ENCODE measurements at regions not wholly inside any gene's neighbourhood (a gene's known extent, or its start where the extent isn't known, plus 50 kb on each side); places are given as distances from the start of the nearest gene placed in this dataset.

DNA sequence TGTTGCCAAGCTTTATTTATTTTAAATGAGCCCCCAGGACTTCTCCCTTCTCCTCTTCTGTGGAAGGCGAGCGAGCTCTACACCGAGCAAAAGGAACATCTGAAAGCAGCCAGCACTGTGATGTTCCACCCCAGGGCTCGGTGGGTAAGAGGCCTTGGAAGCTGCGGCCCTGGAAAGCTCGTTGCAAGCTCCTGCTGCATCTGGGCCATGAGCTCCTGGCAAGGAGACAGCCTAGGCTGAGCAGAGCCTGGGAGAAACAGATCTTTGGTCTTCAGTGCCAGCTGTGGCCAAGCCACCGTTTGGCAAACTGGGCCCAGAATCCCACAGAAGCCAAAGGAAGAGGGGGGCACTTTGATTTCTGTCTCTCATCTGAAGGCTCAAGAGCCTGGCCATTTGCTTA, 114.1 kb downstream of the ENGASE start:
- Histone ChIP-seq H3K4me1 (ENCODE audit: insufficient read depth, low read length) (peaks cover 16% of the 10 kb centered on the region), H3K9ac (ENCODE audit: low read depth, low read length) (no peak overlapping the region), H3K9me3 (ENCODE audit: control insufficient read depth, insufficient read depth, low read length) (no peaks in the 10 kb centered on the region), H3K36me3 (ENCODE audit: insufficient read depth, low read length) (no peaks in the 10 kb centered on the region)

DNA sequence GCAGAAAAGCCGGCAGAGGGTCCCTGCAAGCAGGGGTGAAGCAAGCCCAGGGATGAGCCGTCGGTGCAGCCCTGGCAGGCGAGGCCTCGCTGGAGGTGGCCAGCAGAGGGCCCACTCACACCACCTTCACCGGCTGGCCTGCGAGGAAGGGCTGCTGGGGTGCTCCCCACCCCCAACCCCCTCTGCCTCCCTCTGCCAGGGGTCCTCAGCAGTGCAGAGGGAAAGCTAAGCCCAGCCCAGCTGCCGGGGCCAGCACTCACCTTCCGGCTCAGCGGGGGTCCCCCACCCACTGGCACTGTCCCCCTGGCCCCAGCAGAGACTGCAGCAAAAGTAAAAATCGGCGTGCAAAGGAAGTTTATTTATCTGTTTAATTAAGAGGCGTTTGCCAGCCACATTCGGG, 113.4 kb downstream of the ENGASE start:
- Histone ChIP-seq H3K36me3 (ENCODE audit: insufficient read depth, low read length) (no peaks in the 10 kb centered on the region), H3K9ac (ENCODE audit: low read depth, low read length) (no peak overlapping the region), H3K4me1 (ENCODE audit: insufficient read depth, low read length) (peaks cover 10% of the 10 kb centered on the region), H3K9me3 (ENCODE audit: control insufficient read depth, insufficient read depth, low read length) (no peaks in the 10 kb centered on the region)

DNA sequence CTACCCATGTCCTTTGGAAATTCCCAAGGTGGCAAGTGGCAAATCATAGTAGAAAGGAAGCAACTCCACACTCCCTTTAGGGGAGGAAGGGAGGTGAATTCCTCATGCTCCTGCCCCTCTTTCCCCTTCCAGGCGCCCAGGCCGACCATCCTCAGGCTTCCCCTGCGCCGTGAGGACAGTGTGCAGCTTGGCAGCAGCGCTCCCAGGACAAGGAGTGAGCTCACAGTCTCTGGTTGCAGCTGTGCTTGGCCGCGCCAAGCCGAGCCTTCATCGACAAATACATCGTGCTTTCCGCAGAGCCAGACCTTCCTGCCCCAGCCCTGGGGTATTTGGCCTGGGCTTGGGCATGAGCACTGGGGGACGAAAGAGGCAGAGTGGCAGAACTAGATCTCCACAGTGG, 112.6 kb downstream of the ENGASE start:
- no peaks in the 10 kb centered on the region for H3K36me3 ChIP-seq (ENCODE audit: insufficient read depth, low read length)
- no peak overlapping the region for H3K9ac ChIP-seq (ENCODE audit: low read depth, low read length)
- no peaks in the 10 kb centered on the region for H3K9me3 ChIP-seq (ENCODE audit: control insufficient read depth, insufficient read depth, low read length)
- peaks cover 9% of the 10 kb centered on the region for H3K4me1 ChIP-seq (ENCODE audit: insufficient read depth, low read length)

DNA sequence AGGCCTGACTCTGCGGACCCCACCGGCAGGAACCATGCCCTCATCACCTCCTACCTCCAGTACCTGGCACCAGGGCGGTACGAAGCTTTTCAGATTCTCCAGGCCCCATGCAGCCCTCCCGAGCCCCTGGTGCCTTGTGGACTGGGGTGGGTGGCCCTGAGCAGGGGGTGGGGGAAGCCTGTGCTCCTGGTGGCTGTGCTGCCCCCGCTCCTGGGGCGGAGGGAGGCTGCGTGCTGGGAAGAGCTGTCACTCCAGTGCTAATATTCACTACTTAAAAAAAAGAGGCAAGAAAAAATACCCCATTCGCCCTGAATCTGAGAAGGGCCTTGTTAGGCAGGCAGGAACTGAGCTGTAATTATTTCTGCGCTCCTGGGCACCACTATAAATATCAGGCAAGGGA, 111.8 kb downstream of the ENGASE start:
- Histone ChIP-seq H3K4me1 (ENCODE audit: insufficient read depth, low read length) (0 out of 2 replicates have a peak, but pooled peaks cover 6% of the 10 kb centered on the region), H3K9me3 (ENCODE audit: control insufficient read depth, insufficient read depth, low read length) (no peaks in the 10 kb centered on the region), H3K36me3 (ENCODE audit: insufficient read depth, low read length) (no peaks in the 10 kb centered on the region), H3K9ac (ENCODE audit: low read depth, low read length) (no peak overlapping the region)

DNA sequence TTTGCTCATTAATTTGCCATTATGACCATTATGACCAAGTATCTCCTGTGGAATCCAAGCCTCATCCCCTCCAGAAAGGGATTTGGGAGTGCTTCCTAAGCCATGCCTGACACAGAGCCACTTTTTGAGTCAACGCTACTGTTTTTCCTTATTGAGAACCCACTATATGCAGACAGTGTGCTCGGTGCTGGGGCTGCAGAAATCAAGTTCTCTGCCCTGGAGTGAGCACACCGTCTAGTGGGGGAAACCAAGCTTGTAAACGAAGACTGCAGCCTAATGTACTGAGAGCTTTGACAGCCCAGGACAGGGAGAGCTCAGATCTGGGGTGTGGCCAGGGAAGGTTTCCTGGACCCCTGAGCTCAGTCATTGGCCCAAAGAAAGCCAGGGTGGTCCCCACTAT, 111.0 kb downstream of the ENGASE start:
- Histone ChIP-seq H3K4me1 (ENCODE audit: insufficient read depth, low read length) (0 out of 2 replicates have a peak, but pooled peaks cover 2% of the 10 kb centered on the region), H3K9me3 (ENCODE audit: control insufficient read depth, insufficient read depth, low read length) (no peaks in the 10 kb centered on the region), H3K36me3 (ENCODE audit: insufficient read depth, low read length) (no peaks in the 10 kb centered on the region), H3K9ac (ENCODE audit: low read depth, low read length) (no peak overlapping the region)

DNA sequence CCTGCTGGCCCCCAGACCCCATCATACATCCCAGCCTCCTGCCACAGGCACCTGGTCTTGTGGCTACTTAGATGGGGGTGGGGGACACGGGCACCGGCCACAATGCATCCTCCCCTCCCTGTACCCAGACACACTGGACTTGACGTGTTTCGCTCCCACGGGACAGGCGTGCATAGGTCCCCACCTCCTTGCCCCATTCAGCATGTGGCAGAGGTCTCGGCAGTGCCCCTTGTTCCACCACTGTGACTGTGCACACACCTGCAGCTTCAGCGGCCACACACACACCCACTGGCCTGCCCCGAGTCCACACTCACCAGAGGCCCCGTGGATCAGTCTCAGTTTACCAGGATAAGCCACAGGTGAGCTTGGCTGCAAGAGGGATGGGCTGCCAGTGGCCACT, 109.6 kb downstream of the ENGASE start:
- peak overlapping the region; percentile 59 for H3K9ac ChIP-seq (ENCODE audit: low read depth, low read length)
- H3K9me3 ChIP-seq (ENCODE audit: control insufficient read depth, insufficient read depth, low read length) = no peaks in the 10 kb centered on the region
- H3K36me3 ChIP-seq (ENCODE audit: insufficient read depth, low read length) = no peaks in the 10 kb centered on the region

DNA sequence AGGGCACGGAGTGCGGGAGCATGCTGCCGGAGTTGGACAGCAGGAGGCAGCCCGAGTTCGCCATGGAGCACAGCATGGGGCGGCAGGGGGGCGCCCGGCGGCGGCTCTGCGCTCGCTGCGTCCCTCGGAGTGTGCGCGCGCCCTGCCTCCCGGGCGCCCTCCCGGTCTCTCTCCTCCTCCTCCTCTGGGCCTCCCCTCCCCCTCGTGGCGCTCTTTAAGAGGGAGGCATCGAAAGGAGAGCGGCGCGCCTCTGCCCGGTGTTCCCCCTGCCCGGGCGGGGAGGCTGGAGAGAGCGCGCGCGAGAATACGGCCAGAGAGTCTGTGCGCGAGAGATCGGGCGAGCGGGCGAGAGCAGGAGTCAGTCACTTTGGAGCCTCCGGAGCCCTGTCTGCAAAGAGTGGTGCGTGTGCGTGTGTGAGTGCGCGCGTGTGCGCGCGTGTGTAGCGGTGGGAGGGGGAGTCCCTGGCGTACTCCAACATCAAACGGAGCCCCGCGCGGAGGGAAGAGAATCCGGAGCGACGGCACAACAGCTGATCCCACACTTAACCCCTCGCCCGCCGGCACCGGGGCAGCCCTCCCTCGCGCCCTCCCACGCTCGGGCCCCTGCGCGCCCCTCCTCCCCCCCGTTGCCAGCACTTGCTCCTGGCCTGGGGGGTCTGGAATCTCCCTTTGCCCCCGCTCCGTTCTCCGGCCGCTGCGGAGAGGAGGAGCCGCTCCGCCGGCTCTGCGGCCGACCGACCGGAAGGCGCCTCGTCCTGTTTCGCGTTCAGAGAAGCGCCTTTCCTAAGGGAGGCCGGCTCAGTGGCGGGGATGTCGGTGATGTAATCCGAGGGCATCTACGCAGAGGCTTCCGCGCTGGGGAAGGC, 108.9 kb downstream of the ENGASE start:
- Histone ChIP-seq H3K4me1 (ENCODE audit: insufficient read depth, low read length) (0 out of 2 replicates have a peak, but pooled peaks cover 2% of the 10 kb centered on the region), H3K9ac (ENCODE audit: low read depth, low read length) (peak overlapping the region; percentile 59), H3K9me3 (ENCODE audit: control insufficient read depth, insufficient read depth, low read length) (no peaks in the 10 kb centered on the region), H3K36me3 (ENCODE audit: insufficient read depth, low read length) (no peaks in the 10 kb centered on the region)

More for the DNA sequence above, 109.6 kb downstream of the ENGASE start:
- H3K4me1 ChIP-seq (ENCODE audit: insufficient read depth, low read length) = 0 out of 2 replicates have a peak, but pooled peaks cover 2% of the 10 kb centered on the region

DNA sequence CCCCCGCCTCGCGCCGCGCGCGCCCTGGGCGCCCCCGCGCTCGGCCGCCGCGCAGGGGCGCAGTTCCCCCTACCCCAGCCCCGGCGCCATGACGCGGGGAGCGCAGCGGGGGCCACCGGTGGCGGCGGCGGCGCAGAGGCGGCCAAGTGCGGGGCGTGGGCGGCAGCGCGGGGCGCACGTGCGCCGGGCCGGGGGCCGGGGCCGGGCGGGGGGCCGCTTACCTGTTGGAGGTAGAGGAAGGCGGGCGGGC, 108.3 kb downstream of the ENGASE start:
- Histone ChIP-seq H3K9ac (ENCODE audit: low read depth, low read length) (peak overlapping the region; percentile 59; the same call in 1 of the 2 replicates), H3K9me3 (ENCODE audit: control insufficient read depth, insufficient read depth, low read length) (no peaks in the 10 kb centered on the region), H3K4me1 (ENCODE audit: insufficient read depth, low read length) (no peaks in the 10 kb centered on the region)

DNA sequence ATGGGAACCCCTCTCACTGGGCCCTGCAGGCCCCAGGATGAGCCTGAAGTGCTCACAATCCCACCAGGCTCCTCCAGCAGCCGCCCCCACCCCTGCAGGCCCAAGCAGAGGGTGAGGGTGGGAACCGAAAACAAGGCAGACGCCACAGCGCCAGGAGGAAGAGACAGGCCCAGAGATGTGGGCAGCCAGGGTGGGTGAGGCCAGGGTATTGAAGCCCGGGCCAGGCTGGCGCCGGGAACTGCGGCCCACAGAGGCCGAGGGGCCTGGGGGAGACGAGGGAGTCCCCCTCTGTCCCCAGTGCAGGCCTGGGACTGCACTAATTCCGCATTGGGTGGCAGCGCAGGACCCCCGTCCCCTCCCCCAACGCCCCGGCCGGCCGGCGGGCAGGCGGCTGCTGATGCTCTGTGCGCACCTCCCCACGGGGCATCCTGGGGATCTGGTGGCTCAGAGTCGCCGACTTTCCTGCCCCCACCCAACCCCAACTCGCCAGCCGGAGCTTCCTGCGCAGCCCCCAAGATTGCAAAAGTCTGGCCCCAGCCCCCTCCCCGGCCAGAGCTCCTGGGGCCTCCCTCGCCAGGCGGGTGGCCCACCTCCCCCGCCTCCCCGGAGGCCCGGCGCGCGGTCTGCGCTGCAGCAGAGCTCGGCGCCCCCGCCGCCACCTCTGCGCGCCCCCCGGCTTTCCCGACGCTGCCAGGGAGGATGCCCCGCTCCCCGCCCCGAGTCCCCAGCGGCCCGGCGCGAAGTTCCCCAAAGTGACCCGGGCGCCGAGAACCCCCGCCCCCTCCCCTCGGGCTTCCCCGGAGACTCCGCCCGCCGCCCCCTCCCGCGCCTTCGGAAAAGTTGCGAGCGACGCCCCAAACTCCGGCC, 107.8 kb downstream of the ENGASE start:
- Histone ChIP-seq H3K9me3 (ENCODE audit: control insufficient read depth, insufficient read depth, low read length) (no peaks in the 10 kb centered on the region), H3K9ac (ENCODE audit: low read depth, low read length) (peak overlapping the region; percentile 59), H3K36me3 (ENCODE audit: insufficient read depth, low read length) (no peaks in the 10 kb centered on the region), H3K4me1 (ENCODE audit: insufficient read depth, low read length) (no peaks in the 10 kb centered on the region)

More for the DNA sequence above, 108.3 kb downstream of the ENGASE start:
- H3K36me3 ChIP-seq (ENCODE audit: insufficient read depth, low read length) = no peaks in the 10 kb centered on the region

DNA sequence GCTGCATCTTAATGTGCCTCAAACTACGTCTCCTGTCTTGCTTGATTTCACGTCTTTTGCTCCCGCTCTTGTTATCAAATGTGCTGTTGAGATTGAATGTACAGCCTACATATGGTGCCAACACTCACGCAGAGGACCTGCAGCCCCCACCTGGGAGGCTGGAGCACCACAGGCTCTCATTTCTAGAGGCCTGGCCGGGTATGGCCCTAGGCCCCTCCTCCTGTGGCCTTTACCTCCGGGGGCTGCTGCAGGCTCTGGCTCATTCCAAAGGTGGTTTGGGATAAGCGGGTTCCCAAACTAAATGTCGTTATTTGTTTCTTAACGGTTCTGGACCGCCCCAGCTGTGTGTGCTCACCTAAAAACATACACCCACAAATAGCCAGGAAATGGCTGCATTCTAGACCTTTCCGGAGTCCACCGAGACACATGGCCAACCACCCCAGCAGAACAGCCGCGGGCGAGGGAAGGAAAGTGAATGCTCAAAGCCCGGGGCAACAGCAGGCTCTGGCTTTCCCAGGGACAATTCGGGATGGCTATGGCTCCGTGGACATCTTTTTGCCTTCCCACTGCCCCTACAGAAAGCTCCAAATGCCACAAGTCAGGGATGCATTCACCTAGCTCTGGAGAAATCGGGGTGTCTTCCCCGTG, 105.9 kb downstream of the ENGASE start:
- no peaks in the 10 kb centered on the region for H3K36me3 ChIP-seq (ENCODE audit: insufficient read depth, low read length)
- H3K9me3 ChIP-seq (ENCODE audit: control insufficient read depth, insufficient read depth, low read length) = no peaks in the 10 kb centered on the region
- no peak overlapping the region for H3K9ac ChIP-seq (ENCODE audit: low read depth, low read length)
- H3K4me1 ChIP-seq (ENCODE audit: insufficient read depth, low read length) = no peaks in the 10 kb centered on the region

DNA sequence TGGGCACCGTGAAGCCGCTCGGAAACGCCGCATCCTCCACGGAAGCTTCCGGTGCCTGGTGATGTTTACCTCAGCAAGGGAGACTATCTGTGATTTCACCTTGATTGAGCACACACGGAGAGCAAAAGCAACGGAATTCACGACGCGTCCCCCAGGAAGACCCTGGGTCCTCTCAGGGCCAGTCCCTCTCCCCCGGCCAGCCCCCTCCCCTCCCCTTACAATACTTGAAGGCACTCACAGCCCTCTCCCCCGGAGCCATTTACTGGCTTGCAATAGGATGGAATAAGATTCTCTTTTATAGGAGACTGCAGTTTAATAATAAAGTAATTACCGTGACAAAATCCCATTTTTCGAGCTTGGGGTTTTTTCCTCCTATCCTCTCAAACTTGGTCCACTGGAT, 104.7 kb downstream of the ENGASE start:
- Histone ChIP-seq H3K9me3 (ENCODE audit: control insufficient read depth, insufficient read depth, low read length) (no peaks in the 10 kb centered on the region), H3K36me3 (ENCODE audit: insufficient read depth, low read length) (no peaks in the 10 kb centered on the region), H3K4me1 (ENCODE audit: insufficient read depth, low read length) (no peaks in the 10 kb centered on the region), H3K9ac (ENCODE audit: low read depth, low read length) (no peak overlapping the region)

DNA sequence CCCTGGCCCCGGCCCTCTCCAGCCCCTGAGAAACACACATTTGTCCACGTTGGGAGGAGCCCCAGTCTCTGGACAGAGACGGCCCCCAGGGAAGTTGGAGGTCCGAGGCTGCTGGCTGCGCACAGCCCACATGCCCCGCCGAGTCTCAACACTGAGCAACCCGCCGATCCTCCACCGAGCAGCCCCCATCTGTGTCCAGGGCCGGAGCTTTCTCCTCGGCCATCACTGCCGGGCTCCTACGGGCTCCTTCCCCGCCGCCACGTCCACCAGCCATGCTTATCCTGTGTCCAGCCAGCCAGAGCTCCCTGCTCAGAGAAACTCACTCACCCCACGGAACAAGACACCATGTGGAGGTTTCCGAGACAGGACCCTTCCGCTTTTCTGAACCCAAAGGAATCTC, 103.3 kb downstream of the ENGASE start:
- H3K4me1 ChIP-seq (ENCODE audit: insufficient read depth, low read length) = no peaks in the 10 kb centered on the region
- H3K9ac ChIP-seq (ENCODE audit: low read depth, low read length) = no peak overlapping the region
- H3K36me3 ChIP-seq (ENCODE audit: insufficient read depth, low read length) = no peaks in the 10 kb centered on the region
- no peaks in the 10 kb centered on the region for H3K9me3 ChIP-seq (ENCODE audit: control insufficient read depth, insufficient read depth, low read length)

DNA sequence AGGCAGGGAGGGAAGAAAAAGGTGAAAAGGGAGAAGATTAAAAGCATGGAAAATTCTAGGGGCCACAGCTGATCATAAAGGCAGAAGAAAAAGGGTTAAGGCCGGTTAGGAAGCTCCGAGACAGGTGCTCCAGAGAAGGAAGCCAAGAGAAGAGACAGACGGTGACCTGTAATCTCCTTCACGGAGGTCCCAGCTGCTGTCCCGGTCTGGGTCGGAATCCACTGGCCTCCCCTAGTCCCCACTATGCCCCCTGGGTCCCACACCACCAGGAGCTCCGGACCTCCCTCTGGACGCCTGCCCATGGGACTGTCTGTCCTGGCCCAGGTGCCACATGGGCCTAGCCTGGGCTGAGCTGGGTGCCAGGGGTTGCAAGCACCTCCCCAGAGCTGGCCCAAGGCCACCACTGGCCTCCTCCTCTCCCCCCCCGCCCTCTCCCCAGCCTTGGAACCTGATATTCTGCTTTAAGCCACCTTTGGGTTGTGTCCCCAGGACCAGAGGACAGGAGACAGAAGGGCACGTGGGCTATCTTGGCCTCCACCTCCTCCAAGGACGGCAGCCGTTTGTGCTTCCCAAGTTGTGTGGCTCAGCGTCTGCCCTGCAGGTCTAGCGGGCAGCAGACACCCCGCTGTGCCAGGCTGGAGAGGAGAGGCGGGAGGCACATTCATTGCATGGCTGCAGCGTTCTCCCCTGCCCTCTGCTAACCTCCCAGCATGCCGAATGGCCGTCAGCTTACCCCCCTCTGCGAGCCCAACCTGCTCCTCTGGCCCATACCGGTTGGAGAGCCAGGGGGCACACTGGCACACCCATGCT, 102.4 kb downstream of the ENGASE start:
- Histone ChIP-seq H3K36me3 (ENCODE audit: insufficient read depth, low read length) (no peaks in the 10 kb centered on the region), H3K9ac (ENCODE audit: low read depth, low read length) (no peak overlapping the region), H3K4me1 (ENCODE audit: insufficient read depth, low read length) (no peaks in the 10 kb centered on the region), H3K9me3 (ENCODE audit: control insufficient read depth, insufficient read depth, low read length) (no peaks in the 10 kb centered on the region)
